PC-3 (cell line): ENCODE measurements at regions not wholly inside any gene's neighbourhood (a gene's known extent, or its start where the extent isn't known, plus 50 kb on each side); places are given as distances from the start of the nearest gene placed in this dataset.
A peak's percentile ranks its signal among the peaks of the same experiment; 100 is the strongest.

Source experiments
- CTCF ChIP-seq: fragments of 300-600 bp; sonication (generic); conservative IDR thresholded peaks from 2 replicates; pipeline ENCODE4 v1.5.1; 2017; ENCODE audit warnings: antibody characterized with exemption, low read depth, mild to moderate bottlenecking, low read length
- EZH2 ChIP-seq: fragments of 300-600 bp; sonication (generic); IDR thresholded peaks from one replicate; pipeline ENCODE4 v1.6.1; 2017; ENCODE audit warnings: antibody characterized with exemption, mild to moderate bottlenecking, low read length; ENCODE audit not compliant: unreplicated experiment

GRCh38 chr2:238771218-238771617 is 76.7 kb upstream of the TWIST2 start:
- peak; percentile 41 for TF ChIP-seq CTCF
- no peak for TF ChIP-seq EZH2
